K562 (cell line): ENCODE measurements at regions not wholly inside any gene's neighbourhood (a gene's known extent, or its start where the extent isn't known, plus 50 kb on each side); places are given as distances from the start of the nearest gene placed in this dataset.

ENCODE experiments used
- ARNT ChIP-seq, 2 experiments: fragments of 450-650 bp; IDR thresholded peaks; 2 replicates each; pipeline ENCODE4 v1.6.1; 2016; ENCODE audit warnings: mild to moderate bottlenecking in 1 of 2
- CTCF ChIP-seq, 3 experiments: IDR thresholded peaks in 2 of 3; conservative IDR thresholded peaks in 1 of 3; 2 replicates each; pipeline ENCODE4 v1.5.1; 2011 to 2012; ENCODE audit warnings: low read length in 3 of 3, mild to moderate bottlenecking in 3 of 3, control low read depth in 2 of 3, improper control_type of control experiment in 1 of 3, inconsistent platforms in 1 of 3, low read depth in 1 of 3, mixed read lengths in 1 of 3, moderate library complexity in 1 of 3; ENCODE audit not compliant: insufficient read depth in 2 of 3
- GABPA ChIP-seq: fragments of 200-800 bp; sonication (Bioruptor generic); conservative IDR thresholded peaks from 2 replicates; pipeline ENCODE4 v1.6.1; 2016; ENCODE audit warnings: low read depth, missing genetic modification characterization, missing compliant biosample characterization
- GTF2F1 ChIP-seq: IDR thresholded peaks from 2 replicates; pipeline ENCODE4 v1.6.1; 2011; ENCODE audit warnings: low read depth, low read length, improper control_type of control experiment
- HDAC6 ChIP-seq: IDR thresholded peaks from 2 replicates; pipeline ENCODE4 v1.6.1; 2012; ENCODE audit warnings: low read depth, mild to moderate bottlenecking, control low read depth, inconsistent platforms, low read length, moderate library complexity
- STAT6 ChIP-seq: sonication (generic); formaldehyde crosslinking; IDR thresholded peaks from 2 replicates; pipeline ENCODE4 v1.8.1; 2023; ENCODE audit warnings: mild to moderate bottlenecking, missing genetic modification reagents
- TAF1 ChIP-seq: IDR thresholded peaks from 2 replicates; pipeline ENCODE4 v1.6.1; 2011; ENCODE audit warnings: mild to moderate bottlenecking, low read length, moderate library complexity; ENCODE audit not compliant: insufficient read depth, control insufficient read depth, severe bottlenecking; ENCODE audit errors: extremely low read depth
- TBP ChIP-seq: optimal IDR thresholded peaks from 2 replicates; pipeline ENCODE3; 2011; ENCODE audit warnings: low read depth, low read length, improper control_type of control experiment

- TF ChIP-seq HDAC6: no peak
- TF ChIP-seq GTF2F1: no peak
- TF ChIP-seq TAF1: no peak
- no peak for TF ChIP-seq STAT6
- no peak for TF ChIP-seq TBP
- no peak for TF ChIP-seq GABPA (tag)
- no peak for TF ChIP-seq ARNT (IDR thresholded peaks at IDR 0.05)
- TF ChIP-seq CTCF (IDR thresholded peaks at IDR 0.05 in 2 of 3, conservative IDR thresholded peaks at IDR 0.05 in 1 of 3; ENCODE audit: insufficient read depth in 2 of 3, low read depth in 1 of 3, low read length in 3 of 3): no peak
Measured at GRCh38 chr7:136184719-136185118, 207.6 kb upstream of the MTPN start.
